ENCODE measurements at regions not wholly inside any gene's neighbourhood (a gene's known extent, or its start where the extent isn't known, plus 50 kb on each side); places are given as distances from the start of the nearest gene placed in this dataset.

GRCh38 chr1:60599574-60599973 lies 482.8 kb upstream of the NFIA start:
- H3K4me3 ChIP-seq (ENCODE audit: low read length in 2 of 2): no peak overlapping the region
- no peak for DNase-seq (ENCODE audit: low read depth in 6 of 9, low spot score in 9 of 9)
- H3K4me1 ChIP-seq (ENCODE audit: control insufficient read depth in 2 of 2, insufficient read depth in 2 of 2, low read length in 2 of 2): no peaks in the 10 kb centered on the region
- WGBS: 95% methylated on average over 1 of the region's 1 CpG
- H3K36me3 ChIP-seq (ENCODE audit: control insufficient read depth in 2 of 2, insufficient read depth in 2 of 2, low read length in 1 of 2): no peaks in the 10 kb centered on the region
- H3K27ac ChIP-seq (ENCODE audit: low read depth in 1 of 2, low read length in 1 of 2): no peak overlapping the region
- no peaks in the 10 kb centered on the region for H3K27me3 ChIP-seq (ENCODE audit: control insufficient read depth in 2 of 2, insufficient read depth in 1 of 2, low read length in 1 of 2)
- no peaks in the 10 kb centered on the region for H3K9me3 ChIP-seq (ENCODE audit: control insufficient read depth in 2 of 2, insufficient read depth in 1 of 2, low read length in 1 of 2)

DNA sequence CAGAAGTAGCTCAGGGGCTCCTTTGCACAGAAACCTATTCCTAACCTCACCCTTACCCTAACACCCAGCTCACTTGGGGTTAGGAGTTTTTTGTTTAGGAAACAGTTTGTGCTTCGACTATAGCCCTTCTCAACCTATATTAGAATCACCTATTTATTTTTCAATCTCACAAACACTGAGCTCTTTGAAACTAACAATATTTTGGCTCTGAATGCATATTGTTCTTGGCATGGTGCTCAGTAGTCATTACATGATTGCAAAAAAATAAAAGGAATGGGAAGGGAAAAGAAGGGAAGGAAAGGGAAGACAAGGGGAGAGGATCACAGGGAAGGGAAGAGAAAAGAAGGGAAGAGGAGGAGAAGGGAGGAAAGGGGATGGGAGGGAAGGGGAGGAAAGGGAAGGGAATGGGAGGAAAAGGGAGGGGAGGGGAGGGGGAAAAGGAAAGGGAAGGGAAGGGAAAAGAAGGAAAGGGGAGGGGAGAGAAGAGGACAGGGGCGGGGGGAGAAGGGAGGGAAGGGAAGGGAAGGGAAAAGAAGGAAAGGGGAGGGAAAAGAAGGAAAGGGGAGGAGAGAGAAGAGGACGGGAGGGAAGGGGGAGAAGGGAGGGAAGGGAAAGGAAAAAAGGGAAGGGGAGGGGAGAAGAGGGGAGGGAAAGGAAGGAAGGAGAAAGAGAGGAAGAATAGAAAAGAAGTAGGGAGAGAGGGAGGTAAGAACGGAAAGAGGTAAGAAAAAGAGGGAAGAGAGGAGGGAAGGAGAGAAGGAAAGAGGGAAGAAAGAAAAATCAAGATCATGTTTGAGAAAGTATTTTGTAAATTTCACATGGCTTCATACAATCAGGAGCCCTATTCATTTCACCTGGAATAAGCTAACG lies 484.1 kb upstream of the NFIA start:
- Histone ChIP-seq H3K4me3 (ENCODE audit: low read length in 2 of 2) (no peak overlapping the region), H3K27me3 (ENCODE audit: control insufficient read depth in 2 of 2, insufficient read depth in 1 of 2, low read length in 1 of 2) (no peaks in the 10 kb centered on the region), H3K9me3 (ENCODE audit: control insufficient read depth in 2 of 2, insufficient read depth in 1 of 2, low read length in 1 of 2) (no peaks in the 10 kb centered on the region), H3K27ac (ENCODE audit: low read depth in 1 of 2, low read length in 1 of 2) (no peak overlapping the region), H3K4me1 (ENCODE audit: control insufficient read depth in 2 of 2, insufficient read depth in 2 of 2, low read length in 2 of 2) (no peaks in the 10 kb centered on the region), H3K36me3 (ENCODE audit: control insufficient read depth in 2 of 2, insufficient read depth in 2 of 2, low read length in 1 of 2) (no peaks in the 10 kb centered on the region)
- DNase-seq (ENCODE audit: low read depth in 6 of 9, low spot score in 9 of 9): no peak
- WGBS: 91% methylated on average over 5 of the region's 5 CpGs

DNA sequence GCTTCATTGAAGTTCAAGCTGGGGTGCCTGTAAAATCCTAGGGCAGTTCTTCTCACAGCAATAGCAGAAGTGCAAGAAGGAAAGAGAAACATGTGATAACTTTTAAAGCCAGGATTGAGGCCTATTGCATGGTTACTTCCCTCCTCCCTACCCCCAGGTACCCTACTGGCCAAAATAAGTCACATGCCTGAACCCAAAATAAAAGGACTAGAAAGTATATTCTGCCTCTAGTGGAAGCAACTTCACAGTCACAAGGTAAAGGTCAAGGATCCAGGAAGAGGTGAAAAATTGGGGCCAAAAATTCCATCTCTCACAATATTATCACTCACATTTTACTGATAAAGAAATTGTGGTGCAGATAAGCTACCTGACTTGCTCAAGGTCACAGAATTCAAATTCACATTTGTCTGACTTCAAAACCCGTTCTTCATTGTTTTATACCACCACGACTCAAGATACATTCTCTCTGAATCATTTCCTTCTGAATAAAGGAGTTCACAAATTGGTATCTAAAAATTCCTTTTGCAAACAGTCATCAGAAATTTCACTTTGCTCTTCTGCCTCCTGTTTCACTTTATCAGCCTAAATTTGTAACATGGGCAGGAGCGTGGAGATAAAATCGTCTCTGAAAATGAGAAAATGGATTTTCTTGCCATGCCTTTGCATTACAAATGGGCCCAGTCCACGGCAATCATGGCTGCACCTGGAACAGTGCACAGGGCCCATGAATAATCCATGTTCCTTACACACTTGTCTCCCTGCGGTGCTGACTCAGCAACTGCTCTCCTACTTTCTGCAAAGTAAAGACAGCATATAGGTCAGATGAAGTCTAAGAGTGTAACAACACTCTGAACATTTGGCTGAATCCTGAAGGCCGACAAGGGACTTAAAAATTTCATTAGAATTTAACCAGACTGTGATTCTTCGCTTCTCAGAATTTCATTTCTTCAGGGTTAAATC lies 485.3 kb upstream of the NFIA start:
- no peaks in the 10 kb centered on the region for H3K4me1 ChIP-seq (ENCODE audit: control insufficient read depth in 2 of 2, insufficient read depth in 2 of 2, low read length in 2 of 2)
- no peak overlapping the region for H3K27ac ChIP-seq (ENCODE audit: low read depth in 1 of 2, low read length in 1 of 2)
- no peak overlapping the region for H3K4me3 ChIP-seq (ENCODE audit: low read length in 2 of 2)
- no peaks in the 10 kb centered on the region for H3K36me3 ChIP-seq (ENCODE audit: control insufficient read depth in 2 of 2, insufficient read depth in 2 of 2, low read length in 1 of 2)
- no peaks in the 10 kb centered on the region for H3K9me3 ChIP-seq (ENCODE audit: control insufficient read depth in 2 of 2, insufficient read depth in 1 of 2, low read length in 1 of 2)
- no peak for DNase-seq (ENCODE audit: low read depth in 6 of 9, low spot score in 9 of 9)
- H3K27me3 ChIP-seq (ENCODE audit: control insufficient read depth in 2 of 2, insufficient read depth in 1 of 2, low read length in 1 of 2): no peaks in the 10 kb centered on the region
- WGBS: 84% methylated on average over 8 of the region's 8 CpGs

DNA sequence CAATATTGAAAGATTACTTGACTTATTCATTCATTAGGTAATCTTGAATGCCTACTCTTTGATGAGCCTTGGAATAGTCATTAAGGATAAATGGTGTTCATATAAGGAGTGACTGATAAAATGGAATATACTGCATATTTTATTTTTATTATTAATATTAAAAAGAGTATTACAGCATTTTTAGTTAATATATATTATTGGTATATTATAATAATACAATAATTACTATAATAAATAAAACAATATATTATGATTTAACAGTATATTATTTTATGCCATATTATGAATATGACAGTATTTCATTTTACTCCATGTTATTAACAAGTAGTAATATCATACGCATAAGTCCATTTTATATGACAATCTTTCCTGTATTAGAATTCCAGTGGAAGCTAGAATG lies 490.8 kb upstream of the NFIA start:
- no peaks in the 10 kb centered on the region for H3K9me3 ChIP-seq (ENCODE audit: control insufficient read depth in 2 of 2, insufficient read depth in 1 of 2, low read length in 1 of 2)
- no peak overlapping the region for H3K27ac ChIP-seq (ENCODE audit: low read depth in 1 of 2, low read length in 1 of 2)
- no peak for DNase-seq (ENCODE audit: low read depth in 6 of 9, low spot score in 9 of 9)
- no peaks in the 10 kb centered on the region for H3K36me3 ChIP-seq (ENCODE audit: control insufficient read depth in 2 of 2, insufficient read depth in 2 of 2, low read length in 1 of 2)
- H3K4me1 ChIP-seq (ENCODE audit: control insufficient read depth in 2 of 2, insufficient read depth in 2 of 2, low read length in 2 of 2): no peaks in the 10 kb centered on the region
- H3K4me3 ChIP-seq (ENCODE audit: low read length in 2 of 2): no peak overlapping the region
- 99% methylated on average over 1 of the region's 1 CpG for WGBS
- H3K27me3 ChIP-seq (ENCODE audit: control insufficient read depth in 2 of 2, insufficient read depth in 1 of 2, low read length in 1 of 2): no peaks in the 10 kb centered on the region

- H3K27ac ChIP-seq (ENCODE audit: low read depth in 1 of 2, low read length in 1 of 2): no peak overlapping the region
- no peak overlapping the region for H3K4me3 ChIP-seq (ENCODE audit: low read length in 2 of 2)
- H3K27me3 ChIP-seq (ENCODE audit: control insufficient read depth in 2 of 2, insufficient read depth in 1 of 2, low read length in 1 of 2): no peaks in the 10 kb centered on the region
- no peaks in the 10 kb centered on the region for H3K36me3 ChIP-seq (ENCODE audit: control insufficient read depth in 2 of 2, insufficient read depth in 2 of 2, low read length in 1 of 2)
- DNase-seq (ENCODE audit: low read depth in 6 of 9, low spot score in 9 of 9): no peak
- no peaks in the 10 kb centered on the region for H3K4me1 ChIP-seq (ENCODE audit: control insufficient read depth in 2 of 2, insufficient read depth in 2 of 2, low read length in 2 of 2)
- no peaks in the 10 kb centered on the region for H3K9me3 ChIP-seq (ENCODE audit: control insufficient read depth in 2 of 2, insufficient read depth in 1 of 2, low read length in 1 of 2)
These were observed 492.4 kb upstream of the NFIA start for GRCh38 chr1:60589916-60590315.

DNA sequence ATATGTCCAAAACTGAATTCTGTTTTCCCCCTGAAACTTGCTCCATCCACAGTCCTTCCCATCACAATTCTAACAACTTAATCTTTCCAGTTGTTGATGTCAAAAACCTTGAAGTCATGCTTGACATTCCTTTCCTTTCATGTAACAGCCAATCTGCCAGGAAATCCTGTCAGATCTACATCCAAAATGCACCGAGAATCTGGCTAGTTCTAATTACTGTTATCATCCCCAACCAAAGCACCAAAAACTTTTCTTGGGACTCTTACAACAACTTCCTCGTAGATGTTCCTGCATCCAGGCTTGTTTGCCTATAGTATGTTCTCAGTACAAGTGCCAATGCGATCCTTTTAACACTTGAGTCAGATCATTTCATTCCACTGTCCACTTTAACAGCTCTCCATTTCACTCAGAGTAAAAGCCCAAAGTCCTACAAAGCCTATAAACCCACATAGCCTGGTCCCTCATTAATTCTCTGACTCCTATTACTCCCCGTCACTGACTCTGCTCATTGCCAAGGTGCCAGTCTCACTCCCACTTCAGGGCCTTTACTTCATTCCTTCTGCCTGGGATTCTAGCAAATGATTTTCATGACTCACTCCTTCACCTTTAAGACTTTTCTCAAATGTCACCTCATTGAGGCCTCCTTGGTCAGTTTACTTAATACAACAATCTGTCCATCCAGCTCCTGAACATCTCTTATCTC lies 493.2 kb upstream of the NFIA start:
- H3K9me3 ChIP-seq (ENCODE audit: control insufficient read depth in 2 of 2, insufficient read depth in 1 of 2, low read length in 1 of 2): no peaks in the 10 kb centered on the region
- WGBS: 88% methylated on average over 4 of the region's 4 CpGs
- H3K27me3 ChIP-seq (ENCODE audit: control insufficient read depth in 2 of 2, insufficient read depth in 1 of 2, low read length in 1 of 2): no peaks in the 10 kb centered on the region
- H3K36me3 ChIP-seq (ENCODE audit: control insufficient read depth in 2 of 2, insufficient read depth in 2 of 2, low read length in 1 of 2): no peaks in the 10 kb centered on the region
- H3K4me1 ChIP-seq (ENCODE audit: control insufficient read depth in 2 of 2, insufficient read depth in 2 of 2, low read length in 2 of 2): no peaks in the 10 kb centered on the region
- DNase-seq (ENCODE audit: low read depth in 6 of 9, low spot score in 9 of 9): no peak
- no peak overlapping the region for H3K4me3 ChIP-seq (ENCODE audit: low read length in 2 of 2)
- H3K27ac ChIP-seq (ENCODE audit: low read depth in 1 of 2, low read length in 1 of 2): no peak overlapping the region

- H3K36me3 ChIP-seq (ENCODE audit: control insufficient read depth in 2 of 2, insufficient read depth in 2 of 2, low read length in 1 of 2): no peaks in the 10 kb centered on the region
- no peaks in the 10 kb centered on the region for H3K4me1 ChIP-seq (ENCODE audit: control insufficient read depth in 2 of 2, insufficient read depth in 2 of 2, low read length in 2 of 2)
- WGBS: 60% methylated on average over 2 of the region's 2 CpGs
- H3K4me3 ChIP-seq (ENCODE audit: low read length in 2 of 2): no peak overlapping the region
- H3K27ac ChIP-seq (ENCODE audit: low read depth in 1 of 2, low read length in 1 of 2): no peak overlapping the region
- H3K27me3 ChIP-seq (ENCODE audit: control insufficient read depth in 2 of 2, insufficient read depth in 1 of 2, low read length in 1 of 2): no peaks in the 10 kb centered on the region
- peaks cover 0 to 3% of the 10 kb centered on the region in 2 donors for H3K9me3 ChIP-seq (ENCODE audit: control insufficient read depth in 2 of 2, insufficient read depth in 1 of 2, low read length in 1 of 2)
- DNase-seq (ENCODE audit: low read depth in 6 of 9, low spot score in 9 of 9): no peak
These were observed 498.0 kb upstream of the NFIA start for GRCh38 chr1:60584371-60584770.

GRCh38 chr1:60583696-60584095 lies 498.7 kb upstream of the NFIA start:
- no peak for DNase-seq (ENCODE audit: low read depth in 6 of 9, low spot score in 9 of 9)
- Histone ChIP-seq H3K9me3 (ENCODE audit: control insufficient read depth in 2 of 2, insufficient read depth in 1 of 2, low read length in 1 of 2) (peaks cover 0 to 3% of the 10 kb centered on the region in 2 donors), H3K27ac (ENCODE audit: low read depth in 1 of 2, low read length in 1 of 2) (no peak overlapping the region), H3K27me3 (ENCODE audit: control insufficient read depth in 2 of 2, insufficient read depth in 1 of 2, low read length in 1 of 2) (no peaks in the 10 kb centered on the region), H3K4me3 (ENCODE audit: low read length in 2 of 2) (no peak overlapping the region), H3K36me3 (ENCODE audit: control insufficient read depth in 2 of 2, insufficient read depth in 2 of 2, low read length in 1 of 2) (no peaks in the 10 kb centered on the region), H3K4me1 (ENCODE audit: control insufficient read depth in 2 of 2, insufficient read depth in 2 of 2, low read length in 2 of 2) (no peaks in the 10 kb centered on the region)
- WGBS: 98% methylated on average over 3 of the region's 3 CpGs

All from thymus (tissue), 11 donors.